A549 (cell line): ENCODE measurements at regions not wholly inside any gene's neighbourhood (a gene's known extent, or its start where the extent isn't known, plus 50 kb on each side); places are given as distances from the start of the nearest gene placed in this dataset.

ENCODE experiments used
- ATAC-seq, 2 experiments: fragments of 200-7000 bp in 1 of 2; fragments of >200 bp in 1 of 2; cut with Nextera tagmentation in 1 of 2; cut with Tn5 transposase in 1 of 2; 3 replicates each; pipeline versions ENCODE4 v1.8.0 to v1.9.1; 2018 to 2020; ENCODE audit warnings: mild to moderate bottlenecking in 1 of 2, moderate library complexity in 1 of 2
- CTCF ChIA-PET: fragments of 300-600 bp; sonication (Branson Sonifier 250); formaldehyde crosslinking; extraction: SDS; loops from one replicate; lab custom pipeline; 2021; ENCODE audit warnings: antibody characterized with exemption, inconsistent platforms; lab: Yijun Ruan, JAX
- POLR2A ChIA-PET: fragments of 350-600 bp; formaldehyde crosslinking; extraction: SDS; loops from one replicate; lab custom pipeline; 2021; ENCODE audit warnings: antibody characterized with exemption, inconsistent platforms; lab: Yijun Ruan, JAX
- DNase-seq, 2 experiments: peaks; one replicate each; pipeline versions ENCODE4 v3.0.0 to v3.0.0-alpha.2; 2011 to 2016; ENCODE audit warnings: low read depth in 1 of 2, low spot score in 1 of 2
- FAIRE-seq: peaks from 2 replicates; lab custom pipeline; 2011; peaks lifted over from hg19 to GRCh38; lab: Jason Lieb, UNC
- H3K27ac ChIP-seq, 2 experiments: fragments of >200 bp; sonication (Bioruptor Twin); formaldehyde crosslinking; 3 replicates each; pipeline ENCODE4 v1.5.1; 2016 to 2017
- H3K4me1 ChIP-seq: fragments of >200 bp; sonication (Bioruptor Twin); formaldehyde crosslinking; 3 replicates; pipeline ENCODE4 v1.6.1; 2016
- H3K4me2 ChIP-seq: fragments of >200 bp; sonication (Bioruptor Twin); formaldehyde crosslinking; 3 replicates; pipeline ENCODE4 v1.6.1; 2016
- H3K4me3 ChIP-seq: fragments of >200 bp; sonication (Bioruptor Twin); formaldehyde crosslinking; 3 replicates; pipeline ENCODE4 v1.5.1; 2016
- H3K9me3 ChIP-seq: fragments of >200 bp; sonication (Bioruptor Twin); formaldehyde crosslinking; 3 replicates; pipeline ENCODE4 v1.6.1; 2016
- CBX2 ChIP-seq: fragments of 200-600 bp; sonication (generic); IDR thresholded peaks from 2 replicates; pipeline ENCODE4 v1.6.1; 2016; ENCODE audit warnings: low read depth, mild to moderate bottlenecking, borderline replicate concordance
- CBX8 ChIP-seq: fragments of 200-600 bp; sonication (generic); IDR thresholded peaks from 2 replicates; pipeline ENCODE4 v1.6.1; 2016
- CEBPB ChIP-seq, 2 experiments: fragments of >200 bp in 1 of 2; sonication (Bioruptor Twin) in 1 of 2; formaldehyde crosslinking in 1 of 2; IDR thresholded peaks; 2 replicates each; pipeline ENCODE4 v1.6.1; 2012 to 2016
- CHD4 ChIP-seq: fragments of 200-600 bp; sonication (generic); IDR thresholded peaks from 2 replicates; pipeline ENCODE4 v1.6.1; 2016; ENCODE audit warnings: antibody characterized with exemption, mild to moderate bottlenecking, borderline replicate concordance
- CTCF ChIP-seq: fragments of >200 bp; sonication (Bioruptor Twin); formaldehyde crosslinking; IDR thresholded peaks from 3 replicates; pipeline ENCODE4 v1.5.1; 2016
- ESRRA ChIP-seq: fragments of 150-350 bp; IDR thresholded peaks from 2 replicates; pipeline ENCODE4 v1.6.1; 2014; ENCODE audit warnings: mild to moderate bottlenecking, low read length, borderline replicate concordance
- FOSL2 ChIP-seq, 2 experiments: fragments of 450-650 bp in 1 of 2; fragments of >200 bp in 1 of 2; sonication (Bioruptor Twin) in 1 of 2; formaldehyde crosslinking; IDR thresholded peaks; 2 replicates each; pipeline versions ENCODE4 v1.5.0 to v1.6.1; 2016 to 2020; ENCODE audit warnings: mild to moderate bottlenecking in 1 of 2, moderate library complexity in 1 of 2
- GATA3 ChIP-seq: IDR thresholded peaks from 2 replicates; pipeline ENCODE4 v1.6.1; 2012; ENCODE audit warnings: borderline replicate concordance
- HEYL ChIP-seq: fragments of 250-450 bp; sonication (Bioruptor Pico); IDR thresholded peaks from 2 replicates; pipeline ENCODE4 v1.8.0; 2021; ENCODE audit warnings: mild to moderate bottlenecking, moderate library complexity
- HMGXB4 ChIP-seq: fragments of 250-450 bp; sonication (Bioruptor Pico); IDR thresholded peaks from 2 replicates; pipeline ENCODE4 v1.5.0; 2021; ENCODE audit warnings: mild to moderate bottlenecking, moderate library complexity, borderline replicate concordance
- HOXA7 ChIP-seq: fragments of 250-450 bp; sonication (Bioruptor Pico); IDR thresholded peaks from 2 replicates; pipeline ENCODE4 v1.5.0; 2020; ENCODE audit warnings: mild to moderate bottlenecking, moderate library complexity
- HOXB13 ChIP-seq: fragments of 250-450 bp; sonication (Bioruptor Pico); IDR thresholded peaks from 2 replicates; pipeline ENCODE4 v1.5.0; 2020; ENCODE audit warnings: low read depth, mild to moderate bottlenecking, moderate library complexity
- HOXB5 ChIP-seq: fragments of 250-450 bp; sonication (Bioruptor Pico); IDR thresholded peaks from 2 replicates; pipeline ENCODE4 v1.5.0; 2020; ENCODE audit warnings: mild to moderate bottlenecking, moderate library complexity
- JUNB ChIP-seq: fragments of >200 bp; sonication (Bioruptor Twin); formaldehyde crosslinking; IDR thresholded peaks from 2 replicates; pipeline ENCODE4 v1.6.1; 2016
- KDM1A ChIP-seq: fragments of 200-600 bp; sonication (generic); IDR thresholded peaks from 2 replicates; pipeline ENCODE4 v1.6.1; 2016; ENCODE audit warnings: low read depth, mild to moderate bottlenecking
- MAZ ChIP-seq: fragments of 150-350 bp; IDR thresholded peaks from 2 replicates; pipeline ENCODE4 v1.6.1; 2014; ENCODE audit warnings: antibody characterized with exemption, low read depth, low read length, borderline replicate concordance
- MYC ChIP-seq: IDR thresholded peaks from 2 replicates; pipeline ENCODE4 v1.6.1; 2012; ENCODE audit warnings: mild to moderate bottlenecking, inconsistent platforms, low read length, improper control_type of control experiment, borderline replicate concordance
- NFE2L2 ChIP-seq: fragments of 150-350 bp; conservative IDR thresholded peaks from 2 replicates; pipeline ENCODE4 v1.6.1; 2014; ENCODE audit warnings: low read length
- NPAS2 ChIP-seq: fragments of 250-450 bp; sonication (Bioruptor Pico); IDR thresholded peaks from 2 replicates; pipeline ENCODE4 v1.8.0; 2022; ENCODE audit warnings: mild to moderate bottlenecking, moderate library complexity, borderline replicate concordance
- PHF8 ChIP-seq: fragments of 200-600 bp; sonication (generic); IDR thresholded peaks from 2 replicates; pipeline ENCODE4 v1.6.1; 2016; ENCODE audit warnings: low read depth, mild to moderate bottlenecking, antibody characterized with exemption, moderate library complexity, borderline replicate concordance
- RARB ChIP-seq: fragments of 250-450 bp; sonication (Bioruptor Pico); IDR thresholded peaks from 2 replicates; pipeline ENCODE4 v1.8.0; 2021; ENCODE audit warnings: mild to moderate bottlenecking, moderate library complexity
- RFX5 ChIP-seq: fragments of 450-650 bp; IDR thresholded peaks from 2 replicates; pipeline ENCODE4 v1.7.1; 2014; ENCODE audit warnings: antibody characterized with exemption, mild to moderate bottlenecking, moderate library complexity
- RNF2 ChIP-seq: fragments of 200-600 bp; sonication (generic); IDR thresholded peaks from 2 replicates; pipeline ENCODE4 v1.6.1; 2016; ENCODE audit warnings: low read depth, mild to moderate bottlenecking, antibody characterized with exemption, moderate library complexity, borderline replicate concordance
- TP53 ChIP-seq: fragments of 250-450 bp; sonication (Bioruptor Pico); IDR thresholded peaks from 2 replicates; pipeline ENCODE4 v1.5.0; 2021; ENCODE audit warnings: mild to moderate bottlenecking, moderate library complexity
- ZFP36 ChIP-seq: fragments of 450-650 bp; IDR thresholded peaks from 2 replicates; pipeline ENCODE4 v1.6.1; 2014; ENCODE audit warnings: borderline replicate concordance; ENCODE audit not compliant: partially characterized antibody
- ZSCAN20 ChIP-seq: fragments of 250-450 bp; sonication (Bioruptor Pico); IDR thresholded peaks from 2 replicates; pipeline ENCODE4 v1.8.0; 2022; ENCODE audit warnings: mild to moderate bottlenecking, moderate library complexity
- WGBS: methylation state at CpG from one replicate; pipeline ENCODE4 v1.1.6; 2017; ENCODE audit errors: missing lambda C conversion rate; 5-methylcytosine and 5-hydroxymethylcytosine counted together
- TF ChIP-seq, protein P1 (sequence below): fragments of 200-600 bp; sonication (generic); IDR thresholded peaks from 2 replicates; pipeline ENCODE4 v1.6.1; 2016; ENCODE audit warnings: antibody characterized with exemption, mild to moderate bottlenecking, moderate library complexity
- TF ChIP-seq, protein P2 (sequence below): fragments of 150-350 bp; IDR thresholded peaks from 2 replicates; pipeline ENCODE4 v1.6.1; 2014; ENCODE audit warnings: low read depth, mild to moderate bottlenecking, low read length
- TF ChIP-seq, protein P3 (sequence below): IDR thresholded peaks from 2 replicates; pipeline ENCODE4 v1.6.1; 2012

DNA sequence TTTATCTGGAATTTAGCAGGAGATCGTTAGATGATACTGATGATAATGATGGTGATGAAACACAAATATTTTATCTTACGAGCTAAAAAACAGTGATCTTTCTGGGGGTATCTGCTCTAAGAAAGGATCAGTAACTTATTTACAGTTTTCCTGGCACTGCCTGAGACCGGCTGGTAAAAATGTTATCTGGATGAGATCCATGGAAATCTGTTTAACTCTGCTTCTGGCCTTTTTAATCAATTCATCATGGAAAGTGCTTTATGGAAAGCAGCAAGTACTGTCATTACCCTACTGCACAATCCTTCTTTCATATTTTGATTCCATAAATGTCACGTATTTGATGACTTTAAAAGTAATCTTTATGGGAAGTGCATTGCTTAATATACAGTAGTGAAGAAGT lies 612.7 kb upstream of the GCFC2 start:
- 27% methylated on average over 4 of the region's 4 CpGs for WGBS
- H3K27ac ChIP-seq, result no peak overlapping the region
- ChIA-PET CTCF (no interaction called here), POLR2A (no interaction called here)
- DNase-seq (no peak), ATAC-seq (no peak), FAIRE-seq (no peak)
- H3K9me3 ChIP-seq, result no peaks in the 10 kb centered on the region
- H3K4me1 ChIP-seq, result no peaks in the 10 kb centered on the region
- no peak overlapping the region for H3K4me3 ChIP-seq
- no peak overlapping the region for H3K4me2 ChIP-seq
- no peak for TF ChIP-seq ZSCAN20 (CRISPR knock-in tag)
- no peak for TF ChIP-seq GATA3
- no peak for TF ChIP-seq HEYL
- no peak for TF ChIP-seq RNF2
- TF ChIP-seq CEBPB (IDR thresholded peaks at IDR 0.05), result no peak
- no peak for TF ChIP-seq MAZ
- no peak for TF ChIP-seq NPAS2 (CRISPR knock-in tag)
- TF ChIP-seq, protein P1, sequence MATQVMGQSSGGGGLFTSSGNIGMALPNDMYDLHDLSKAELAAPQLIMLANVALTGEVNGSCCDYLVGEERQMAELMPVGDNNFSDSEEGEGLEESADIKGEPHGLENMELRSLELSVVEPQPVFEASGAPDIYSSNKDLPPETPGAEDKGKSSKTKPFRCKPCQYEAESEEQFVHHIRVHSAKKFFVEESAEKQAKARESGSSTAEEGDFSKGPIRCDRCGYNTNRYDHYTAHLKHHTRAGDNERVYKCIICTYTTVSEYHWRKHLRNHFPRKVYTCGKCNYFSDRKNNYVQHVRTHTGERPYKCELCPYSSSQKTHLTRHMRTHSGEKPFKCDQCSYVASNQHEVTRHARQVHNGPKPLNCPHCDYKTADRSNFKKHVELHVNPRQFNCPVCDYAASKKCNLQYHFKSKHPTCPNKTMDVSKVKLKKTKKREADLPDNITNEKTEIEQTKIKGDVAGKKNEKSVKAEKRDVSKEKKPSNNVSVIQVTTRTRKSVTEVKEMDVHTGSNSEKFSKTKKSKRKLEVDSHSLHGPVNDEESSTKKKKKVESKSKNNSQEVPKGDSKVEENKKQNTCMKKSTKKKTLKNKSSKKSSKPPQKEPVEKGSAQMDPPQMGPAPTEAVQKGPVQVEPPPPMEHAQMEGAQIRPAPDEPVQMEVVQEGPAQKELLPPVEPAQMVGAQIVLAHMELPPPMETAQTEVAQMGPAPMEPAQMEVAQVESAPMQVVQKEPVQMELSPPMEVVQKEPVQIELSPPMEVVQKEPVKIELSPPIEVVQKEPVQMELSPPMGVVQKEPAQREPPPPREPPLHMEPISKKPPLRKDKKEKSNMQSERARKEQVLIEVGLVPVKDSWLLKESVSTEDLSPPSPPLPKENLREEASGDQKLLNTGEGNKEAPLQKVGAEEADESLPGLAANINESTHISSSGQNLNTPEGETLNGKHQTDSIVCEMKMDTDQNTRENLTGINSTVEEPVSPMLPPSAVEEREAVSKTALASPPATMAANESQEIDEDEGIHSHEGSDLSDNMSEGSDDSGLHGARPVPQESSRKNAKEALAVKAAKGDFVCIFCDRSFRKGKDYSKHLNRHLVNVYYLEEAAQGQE, result no peak
- no peak for TF ChIP-seq HMGXB4 (CRISPR knock-in tag)
- TF ChIP-seq MYC, result no peak
- TF ChIP-seq CBX2, result no peak

DNA sequence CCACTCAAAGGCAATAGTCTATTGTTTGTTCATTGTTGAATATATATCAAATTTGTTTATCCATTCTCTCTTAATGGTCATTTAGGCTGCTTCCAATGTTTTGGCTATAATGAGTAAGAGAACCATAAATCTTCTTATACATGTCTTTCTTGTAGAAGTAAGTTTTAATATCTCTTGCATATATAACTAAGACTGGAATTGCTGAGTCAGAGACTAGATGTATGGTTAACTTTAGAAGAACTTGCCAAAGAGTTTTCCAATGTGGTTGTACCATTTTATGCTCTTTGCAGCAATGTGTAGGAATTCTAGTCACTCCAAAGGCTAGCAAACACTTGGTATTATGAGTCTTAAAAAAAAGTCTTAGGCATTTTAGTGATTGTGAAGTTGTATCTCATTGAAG lies 610.0 kb upstream of the GCFC2 start:
- CTCF ChIA-PET, result no interaction called here
- H3K4me2 ChIP-seq, result no peak overlapping the region
- H3K9me3 ChIP-seq, result no peaks in the 10 kb centered on the region
- no peak for DNase-seq
- H3K27ac ChIP-seq, result no peak overlapping the region
- H3K4me1 ChIP-seq, result no peaks in the 10 kb centered on the region
- POLR2A ChIA-PET, result no interaction called here
- H3K4me3 ChIP-seq, result no peak overlapping the region
- TF ChIP-seq, protein P2, sequence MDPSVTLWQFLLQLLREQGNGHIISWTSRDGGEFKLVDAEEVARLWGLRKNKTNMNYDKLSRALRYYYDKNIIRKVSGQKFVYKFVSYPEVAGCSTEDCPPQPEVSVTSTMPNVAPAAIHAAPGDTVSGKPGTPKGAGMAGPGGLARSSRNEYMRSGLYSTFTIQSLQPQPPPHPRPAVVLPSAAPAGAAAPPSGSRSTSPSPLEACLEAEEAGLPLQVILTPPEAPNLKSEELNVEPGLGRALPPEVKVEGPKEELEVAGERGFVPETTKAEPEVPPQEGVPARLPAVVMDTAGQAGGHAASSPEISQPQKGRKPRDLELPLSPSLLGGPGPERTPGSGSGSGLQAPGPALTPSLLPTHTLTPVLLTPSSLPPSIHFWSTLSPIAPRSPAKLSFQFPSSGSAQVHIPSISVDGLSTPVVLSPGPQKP, result no peak
- TF ChIP-seq FOSL2 (IDR thresholded peaks at IDR 0.05), result no peak
- no peak for TF ChIP-seq FOSL2 (CRISPR knock-in tag; IDR thresholded peaks at IDR 0.05)
- no peak for TF ChIP-seq ZFP36
- no peak for TF ChIP-seq NFE2L2
- TF ChIP-seq CBX8, result no peak
- TF ChIP-seq PHF8, result no peak
- TF ChIP-seq HOXB13 (CRISPR knock-in tag), result no peak
- no peak for TF ChIP-seq KDM1A
- no peak for TF ChIP-seq CHD4
- TF ChIP-seq ESRRA, result no peak
- TF ChIP-seq HOXB5, result no peak
- TF ChIP-seq, protein P3, sequence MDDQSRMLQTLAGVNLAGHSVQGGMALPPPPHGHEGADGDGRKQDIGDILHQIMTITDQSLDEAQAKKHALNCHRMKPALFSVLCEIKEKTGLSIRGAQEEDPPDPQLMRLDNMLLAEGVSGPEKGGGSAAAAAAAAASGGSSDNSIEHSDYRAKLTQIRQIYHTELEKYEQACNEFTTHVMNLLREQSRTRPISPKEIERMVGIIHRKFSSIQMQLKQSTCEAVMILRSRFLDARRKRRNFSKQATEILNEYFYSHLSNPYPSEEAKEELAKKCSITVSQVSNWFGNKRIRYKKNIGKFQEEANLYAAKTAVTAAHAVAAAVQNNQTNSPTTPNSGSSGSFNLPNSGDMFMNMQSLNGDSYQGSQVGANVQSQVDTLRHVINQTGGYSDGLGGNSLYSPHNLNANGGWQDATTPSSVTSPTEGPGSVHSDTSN, result no peak
- TF ChIP-seq HOXA7 (CRISPR knock-in tag), result no peak
- TF ChIP-seq CEBPB (IDR thresholded peaks at IDR 0.05), result no peak
- no peak for TF ChIP-seq RARB (CRISPR knock-in tag)
- no peak for TF ChIP-seq NPAS2 (CRISPR knock-in tag)
- no peak for TF ChIP-seq JUNB
- no peak for TF ChIP-seq RFX5
- no peak for TF ChIP-seq CTCF
- TF ChIP-seq TP53 (CRISPR knock-in tag), result no peak
- peak; percentile 86 for FAIRE-seq
- ATAC-seq, result no peak
